Forelimb muscle (tissue), 1 donor: ENCODE measurements at regions not wholly inside any gene's neighbourhood (a gene's known extent, or its start where the extent isn't known, plus 50 kb on each side); places are given as distances from the start of the nearest gene placed in this dataset.
"Not testable (repeated sequence)": the region's sequence is repeated elsewhere in the genome, so short reads cannot be mapped to it uniquely, and the experiment has no call there.

Source experiments
- DNase-seq: peaks from one replicate; pipeline ENCODE4 v3.0.0-alpha.2; 2013; ENCODE audit warnings: low read depth

GRCh38 chr21:31609081-31609480, 50.4 kb upstream of the SOD1 start:
- DNase-seq: no peak

- DNase-seq: no peak
Observed at GRCh38 chr21:31607791-31608190, 51.7 kb upstream of the SOD1 start.

- no peak for DNase-seq
Observed at GRCh38 chr21:31606081-31606874, 53.2 kb upstream of the SOD1 start.

GRCh38 chr21:31604591-31605190, 54.8 kb upstream of the SOD1 start:
- peak; percentile 36 for DNase-seq

GRCh38 chr21:31599563-31599962, 59.9 kb upstream of the SOD1 start:
- DNase-seq: no peak

- no peak for DNase-seq
Observed at GRCh38 chr21:31599013-31599412, 60.5 kb upstream of the SOD1 start.

GRCh38 chr21:31597683-31598082, 61.8 kb upstream of the SOD1 start:
- DNase-seq: no peak

- DNase-seq: no peak
Observed at GRCh38 chr21:31596055-31596454, 63.4 kb upstream of the SOD1 start.

- no peak for DNase-seq
Observed at GRCh38 chr21:31594726-31595125, 64.8 kb upstream of the SOD1 start.

- DNase-seq: no peak
Observed at GRCh38 chr21:31594279-31594678, 65.2 kb upstream of the SOD1 start.

- DNase-seq: no peak
Observed at GRCh38 chr21:31592963-31593560, 66.4 kb upstream of the SOD1 start.

GRCh38 chr21:31592516-31592915, 67.0 kb upstream of the SOD1 start:
- no peak for DNase-seq

GRCh38 chr21:31589820-31590219, 69.7 kb upstream of the SOD1 start:
- no peak for DNase-seq

GRCh38 chr21:31586118-31586517, 73.4 kb upstream of the SOD1 start:
- no peak for DNase-seq

- DNase-seq: not testable (repeated sequence)
Observed at GRCh38 chr21:31583937-31584336, 75.6 kb upstream of the SOD1 start.

- DNase-seq: no peak
Observed at GRCh38 chr21:31583498-31583897, 76.0 kb upstream of the SOD1 start.

GRCh38 chr21:31580866-31581276, 78.6 kb upstream of the SOD1 start:
- peak; percentile 55 for DNase-seq

- no peak for DNase-seq
Observed at GRCh38 chr21:31577271-31577670, 82.2 kb upstream of the SOD1 start.

GRCh38 chr21:31576428-31576827, 83.1 kb upstream of the SOD1 start:
- no peak for DNase-seq

- DNase-seq: no peak
Observed at GRCh38 chr21:31573217-31573616, 86.3 kb upstream of the SOD1 start.

- no peak for DNase-seq
Observed at GRCh38 chr21:31571879-31572278, 87.6 kb upstream of the SOD1 start.

GRCh38 chr21:31570824-31571566, 88.5 kb upstream of the SOD1 start:
- no peak for DNase-seq
